ENCODE measurements at regions not wholly inside any gene's neighbourhood (a gene's known extent, or its start where the extent isn't known, plus 50 kb on each side); places are given as distances from the start of the nearest gene placed in this dataset.
"Not testable (repeated sequence)": the region's sequence is repeated elsewhere in the genome, so short reads cannot be mapped to it uniquely, and the experiment has no call there.

DNA sequence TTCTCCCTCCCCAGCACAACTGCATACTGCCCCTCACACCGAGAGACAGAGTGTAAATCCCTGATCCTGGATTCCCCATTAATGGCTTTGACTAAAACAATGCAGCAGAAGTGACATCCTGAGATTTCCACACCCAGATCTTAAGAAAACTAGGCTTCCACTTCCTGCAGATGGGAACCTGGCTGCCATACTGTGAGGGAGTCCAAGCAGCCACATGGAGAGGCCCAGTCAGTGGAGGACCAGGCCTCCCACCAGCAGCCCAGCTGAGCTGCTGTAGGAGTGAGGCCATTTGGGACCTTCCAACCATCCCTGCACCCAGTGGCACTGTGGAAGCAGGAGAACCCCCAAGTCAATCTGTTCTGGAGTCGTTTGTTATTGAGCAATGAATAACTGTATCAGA, 120.6 kb downstream of the CRYAA start:
- no peak for TF ChIP-seq CTCF (conservative IDR thresholded peaks at IDR 0.05; ENCODE audit: control insufficient read depth, insufficient read depth, low read depth, low read length)
- H3K4me3 ChIP-seq (ENCODE audit: control insufficient read depth, low read depth, low read length): no peak overlapping the region
- DNase-seq (ENCODE audit: low read depth): no peak

GRCh38 chr21:43287795-43288755, 119.3 kb downstream of the CRYAA start:
- TF ChIP-seq CTCF (conservative IDR thresholded peaks at IDR 0.05; ENCODE audit: control insufficient read depth, insufficient read depth, low read depth, low read length): no peak
- H3K4me3 ChIP-seq (ENCODE audit: control insufficient read depth, low read depth, low read length): no peak overlapping the region
- no peak for DNase-seq (ENCODE audit: low read depth)

DNA sequence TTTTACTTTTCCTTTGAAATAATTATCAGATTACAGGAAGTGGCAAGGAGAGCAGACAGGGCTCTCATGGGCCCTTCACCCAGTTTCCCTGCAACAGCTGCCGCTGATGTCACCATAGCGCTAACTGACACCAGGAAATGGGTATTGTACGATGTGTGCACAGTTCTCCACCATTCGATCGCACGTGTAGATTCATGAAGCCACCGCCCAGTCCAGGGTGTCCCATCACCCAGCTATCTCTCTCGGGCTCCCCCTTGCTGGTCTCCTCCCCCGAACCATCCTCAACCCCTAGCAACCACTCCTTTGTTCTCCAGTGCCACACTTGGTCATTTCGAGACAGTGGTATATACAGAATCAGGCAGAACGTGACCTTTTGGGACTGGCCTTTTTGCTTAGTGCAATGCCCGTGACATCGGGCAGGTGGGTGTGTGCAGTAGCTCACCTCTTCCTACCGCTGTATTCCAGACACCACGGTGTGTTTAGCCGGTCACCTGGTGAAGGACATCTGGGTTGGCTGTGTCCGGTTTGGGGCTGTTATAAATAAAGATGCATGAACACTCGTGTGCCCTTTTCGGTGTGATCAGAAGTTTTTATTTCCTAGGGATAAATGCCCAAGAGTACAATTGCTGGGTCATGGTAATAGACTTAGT, 118.4 kb downstream of the CRYAA start:
- no peak overlapping the region for H3K4me3 ChIP-seq (ENCODE audit: control insufficient read depth, low read depth, low read length)
- no peak for TF ChIP-seq CTCF (conservative IDR thresholded peaks at IDR 0.05; ENCODE audit: control insufficient read depth, insufficient read depth, low read depth, low read length)
- no peak for DNase-seq (ENCODE audit: low read depth)

DNA sequence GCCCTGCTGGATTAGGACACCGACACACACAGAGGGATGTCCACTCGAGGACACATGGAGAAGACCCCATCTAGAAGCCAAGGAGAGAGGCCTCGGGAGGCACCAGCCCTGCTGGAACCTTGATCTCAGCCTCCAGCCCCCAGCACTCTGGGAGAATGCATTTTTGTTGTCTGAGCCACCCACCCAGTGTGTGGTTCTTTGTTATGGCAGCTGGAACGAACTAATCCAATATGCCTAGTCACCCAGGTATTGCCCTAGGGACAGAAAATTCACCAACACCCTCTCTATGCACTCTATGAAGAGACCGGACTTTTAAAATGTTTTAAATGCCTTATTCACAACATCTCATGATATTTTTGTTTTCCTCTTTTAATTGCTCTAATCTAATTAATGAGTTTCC, 117.4 kb downstream of the CRYAA start:
- no peak for DNase-seq (ENCODE audit: low read depth)
- no peak overlapping the region for H3K4me3 ChIP-seq (ENCODE audit: control insufficient read depth, low read depth, low read length)
- no peak for TF ChIP-seq CTCF (conservative IDR thresholded peaks at IDR 0.05; ENCODE audit: control insufficient read depth, insufficient read depth, low read depth, low read length)

DNA sequence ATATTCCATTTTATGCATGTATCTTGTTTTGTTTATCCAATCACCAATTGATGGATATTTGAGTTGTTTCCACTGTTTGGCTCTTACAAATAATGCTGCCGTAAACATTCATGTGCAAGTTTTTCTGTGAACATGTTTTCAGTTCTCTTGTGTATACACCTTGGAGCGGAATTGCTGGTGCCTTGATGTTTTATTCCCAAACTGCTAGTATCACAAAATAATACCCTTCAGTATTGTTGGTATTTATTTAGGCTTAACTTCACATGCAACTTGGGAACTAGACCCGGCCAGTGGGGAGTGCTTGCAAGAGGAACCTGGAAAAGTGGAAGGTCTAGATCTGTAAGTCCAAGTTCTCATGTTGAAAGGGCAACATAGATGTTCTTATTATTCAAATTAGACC, 115.9 kb downstream of the CRYAA start:
- no peak for TF ChIP-seq CTCF (conservative IDR thresholded peaks at IDR 0.05; ENCODE audit: control insufficient read depth, insufficient read depth, low read depth, low read length)
- no peak for DNase-seq (ENCODE audit: low read depth)
- no peak overlapping the region for H3K4me3 ChIP-seq (ENCODE audit: control insufficient read depth, low read depth, low read length)

DNA sequence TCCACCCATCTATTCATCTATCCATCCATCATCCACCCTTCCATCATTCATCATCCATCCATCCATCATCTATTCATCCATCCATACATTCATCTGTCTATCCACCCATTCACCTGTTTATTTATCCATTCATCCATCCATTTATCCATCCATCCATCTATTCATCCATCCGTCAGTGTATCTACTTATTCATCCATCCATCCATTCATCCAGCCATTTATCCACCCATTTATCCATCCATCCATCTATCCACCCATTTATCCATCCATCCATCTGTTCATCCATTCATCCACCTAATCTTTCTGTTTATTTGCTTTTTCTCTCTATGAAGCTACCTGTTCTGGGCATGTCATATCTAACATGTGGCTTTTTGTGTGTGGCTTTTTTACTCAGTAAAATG, 115.4 kb downstream of the CRYAA start:
- no peak for DNase-seq (ENCODE audit: low read depth)
- no peak for TF ChIP-seq CTCF (conservative IDR thresholded peaks at IDR 0.05; ENCODE audit: control insufficient read depth, insufficient read depth, low read depth, low read length)

GRCh38 chr21:43283925-43284221, 115.1 kb downstream of the CRYAA start:
- DNase-seq (ENCODE audit: low read depth); H3K4me3 ChIP-seq (ENCODE audit: control insufficient read depth, low read depth, low read length): not testable (repeated sequence)

More for the DNA sequence above, 115.4 kb downstream of the CRYAA start:
- H3K4me3 ChIP-seq (ENCODE audit: control insufficient read depth, low read depth, low read length): no peak overlapping the region
